H1 (cell line): ENCODE measurements at regions not wholly inside any gene's neighbourhood (a gene's known extent, or its start where the extent isn't known, plus 50 kb on each side); places are given as distances from the start of the nearest gene placed in this dataset.

Experiments
- CTCF ChIA-PET: fragments of 300-600 bp; sonication (Branson Sonifier 250); formaldehyde crosslinking; loops from one replicate; lab custom pipeline; 2021; ENCODE audit not compliant: partially characterized antibody; lab: Charles Lee
- POLR2A ChIA-PET: fragments of 300-600 bp; sonication (Branson Sonifier 250); formaldehyde crosslinking; loops from one replicate; lab custom pipeline; 2021; ENCODE audit warnings: inconsistent platforms; ENCODE audit not compliant: partially characterized antibody; lab: Charles Lee
- DNase-seq, 2 experiments: peaks; one replicate each; pipeline versions ENCODE4 v3.0.0 to v3.0.0-alpha.2; 2010 to 2022; ENCODE audit warnings: low spot score in 2 of 2, low read depth in 1 of 2, mixed read lengths in 1 of 2
- FAIRE-seq: peaks from 2 replicates; lab custom pipeline; 2011; peaks lifted over from hg19 to GRCh38; lab: Jason Lieb, UNC
- H2AFZ ChIP-seq: 2 replicates; pipeline ENCODE4 v1.8.1; 2012; ENCODE audit warnings: low read length, inconsistent platforms
- H2AK5ac ChIP-seq: 2 replicates; pipeline ENCODE4 v1.6.1; 2013; ENCODE audit warnings: low read depth, low read length
- H2BK120ac ChIP-seq: replicated peaks from 2 replicates; pipeline ENCODE3; 2013; ENCODE audit warnings: low read depth, low read length, inconsistent platforms
- H2BK12ac ChIP-seq: 2 replicates; pipeline ENCODE4 v1.6.1; 2013; ENCODE audit warnings: low read depth, low read length
- H2BK15ac ChIP-seq: 2 replicates; pipeline ENCODE4 v1.6.1; 2013; ENCODE audit warnings: low read length
- H2BK20ac ChIP-seq: 2 replicates; pipeline ENCODE4 v1.6.1; 2013; ENCODE audit warnings: low read length
- H2BK5ac ChIP-seq: 2 replicates; pipeline ENCODE4 v1.6.1; 2013; ENCODE audit warnings: low read depth, low read length
- H3K14ac ChIP-seq: 2 replicates; pipeline ENCODE4 v1.6.1; 2013; ENCODE audit warnings: inconsistent platforms; ENCODE audit not compliant: insufficient read length
- H3K18ac ChIP-seq: 2 replicates; pipeline ENCODE4 v1.6.1; 2013; ENCODE audit warnings: low read length; ENCODE audit errors: extremely low read depth
- H3K23ac ChIP-seq: 2 replicates; pipeline ENCODE4 v1.6.1; 2013; ENCODE audit warnings: inconsistent platforms; ENCODE audit not compliant: insufficient read length
- H3K23me2 ChIP-seq: 2 replicates; pipeline ENCODE4 v1.6.1; 2013; ENCODE audit warnings: low read depth, low read length
- H3K27ac ChIP-seq: 2 replicates; pipeline ENCODE4 v1.6.1; 2011; ENCODE audit warnings: low read depth, low read length, inconsistent platforms
- H3K27me3 ChIP-seq, 4 experiments: replicated peaks in 1 of 4; 1 replicate in 1 of 4; 2 replicates in 3 of 4; pipeline versions ENCODE4 v1.6.1 to v1.8.1; 2011 to 2013; ENCODE audit warnings: low read length in 3 of 4, mild to moderate bottlenecking in 3 of 4, inconsistent platforms in 2 of 4, mixed read lengths in 2 of 4, moderate library complexity in 1 of 4; ENCODE audit not compliant: control insufficient read depth in 3 of 4, insufficient read depth in 3 of 4; ENCODE audit errors: extremely low read depth in 1 of 4
- H3K36me3 ChIP-seq, 4 experiments: 2 replicates each; pipeline versions ENCODE4 v1.6.1 to v1.8.1; 2011 to 2013; ENCODE audit warnings: mild to moderate bottlenecking in 4 of 4, low read length in 3 of 4, moderate library complexity in 2 of 4, control low read depth in 1 of 4, inconsistent platforms in 1 of 4; ENCODE audit not compliant: insufficient read depth in 4 of 4, control insufficient read depth in 2 of 4
- H3K4ac ChIP-seq: replicated peaks from 2 replicates; pipeline ENCODE3; 2013; ENCODE audit warnings: low read length, low read depth, mixed read lengths, inconsistent platforms; ENCODE audit not compliant: insufficient read length
- H3K4me1 ChIP-seq, 4 experiments: replicated peaks in 1 of 4; 1 replicate in 1 of 4; 2 replicates in 3 of 4; pipeline versions ENCODE4 v1.6.1 to v1.8.1; 2011 to 2013; ENCODE audit warnings: low read length in 3 of 4, inconsistent platforms in 2 of 4, mixed read lengths in 1 of 4; ENCODE audit not compliant: insufficient read depth in 4 of 4, control insufficient read depth in 3 of 4
- H3K4me2 ChIP-seq, 2 experiments: 2 replicates each; pipeline versions ENCODE4 v1.6.1 to v1.8.1; 2011 to 2013; ENCODE audit warnings: low read depth in 2 of 2, low read length in 2 of 2, control low read depth in 1 of 2, inconsistent platforms in 1 of 2, mild to moderate bottlenecking in 1 of 2; ENCODE audit not compliant: insufficient read depth in 1 of 2
- H3K4me3 ChIP-seq, 4 experiments: fragments of 200-600, 300-600 bp in 1 of 4; sonication (generic), shearing (Covaris generic), sonication (Bioruptor Twin) in 1 of 4; 2 replicates each; pipeline versions ENCODE4 v1.5.1 to v1.8.1; 2011 to 2016; ENCODE audit warnings: low read length in 4 of 4, low read depth in 3 of 4, control low read depth in 2 of 4, inconsistent platforms in 2 of 4, mild to moderate bottlenecking in 2 of 4, mixed read lengths in 1 of 4, moderate library complexity in 1 of 4; ENCODE audit not compliant: insufficient read depth in 2 of 4; ENCODE audit errors: extremely low read depth in 1 of 4
- H3K56ac ChIP-seq: replicated peaks from 2 replicates; pipeline ENCODE3; 2013; ENCODE audit warnings: low read depth, mild to moderate bottlenecking, mixed read lengths, low read length, inconsistent platforms; ENCODE audit not compliant: insufficient read length
- H3K79me1 ChIP-seq: 2 replicates; pipeline ENCODE4 v1.6.1; 2013; ENCODE audit warnings: low read depth, low read length, control low read depth
- H3K79me2 ChIP-seq, 2 experiments: 2 replicates each; pipeline versions ENCODE4 v1.6.1 to v1.8.1; 2012 to 2013; ENCODE audit warnings: low read length in 2 of 2, mild to moderate bottlenecking in 2 of 2, inconsistent platforms in 1 of 2; ENCODE audit not compliant: insufficient read depth in 2 of 2, control insufficient read depth in 1 of 2
- H3K9ac ChIP-seq, 4 experiments: replicated peaks in 1 of 4; 1 replicate in 1 of 4; 2 replicates in 3 of 4; pipeline versions ENCODE4 v1.6.1 to v1.8.1; 2011 to 2013; ENCODE audit warnings: low read depth in 3 of 4, low read length in 3 of 4, control low read depth in 2 of 4, mild to moderate bottlenecking in 2 of 4, moderate library complexity in 2 of 4, inconsistent platforms in 1 of 4; ENCODE audit errors: extremely low read depth in 1 of 4
- H3K9me3 ChIP-seq, 2 experiments: 2 replicates each; pipeline versions ENCODE4 v1.6.1 to v1.8.1; 2012 to 2013; ENCODE audit warnings: mild to moderate bottlenecking in 2 of 2, moderate library complexity in 2 of 2, control low read depth in 1 of 2, inconsistent platforms in 1 of 2, low read depth in 1 of 2, low read length in 1 of 2, mixed read lengths in 1 of 2; ENCODE audit not compliant: insufficient read depth in 2 of 2
- H4K20me1 ChIP-seq, 2 experiments: replicated peaks in 1 of 2; 2 replicates each; pipeline versions ENCODE3 to v1.8.1; 2011 to 2013; ENCODE audit warnings: inconsistent platforms in 2 of 2, low read length in 2 of 2, mild to moderate bottlenecking in 1 of 2; ENCODE audit not compliant: insufficient read depth in 2 of 2, control insufficient read depth in 1 of 2
- H4K5ac ChIP-seq: 2 replicates; pipeline ENCODE4 v1.6.1; 2013; ENCODE audit warnings: low read length, low read depth, mixed read lengths, inconsistent platforms; ENCODE audit not compliant: insufficient read length
- H4K8ac ChIP-seq: 2 replicates; pipeline ENCODE4 v1.8.0; 2013; ENCODE audit warnings: mild to moderate bottlenecking, moderate library complexity, low read length, inconsistent platforms; ENCODE audit not compliant: insufficient read depth; ENCODE audit errors: extremely low read depth
- H4K91ac ChIP-seq: replicated peaks from 2 replicates; pipeline ENCODE3; 2013; ENCODE audit warnings: low read length, mixed read lengths, inconsistent platforms; ENCODE audit not compliant: insufficient read length
- ASH2L ChIP-seq: fragments of 200-600, 300-600 bp; sonication (generic); IDR thresholded peaks from one replicate; pipeline ENCODE4 v1.7.1; 2017; ENCODE audit warnings: low read length
- CBX8 ChIP-seq: fragments of 300-800, 300-1000 bp; sonication (generic); IDR thresholded peaks from 2 replicates; pipeline ENCODE4 v1.7.1; 2016; ENCODE audit warnings: low read depth, low read length, borderline replicate concordance
- EZH2 ChIP-seq: fragments of 200-600 bp; sonication (generic); IDR thresholded peaks from 2 replicates; pipeline ENCODE4 v1.7.1; 2012; ENCODE audit warnings: low read depth, mild to moderate bottlenecking, moderate library complexity, low read length, inconsistent platforms; ENCODE audit not compliant: severe bottlenecking
- FOSL1 ChIP-seq: IDR thresholded peaks from 2 replicates; pipeline ENCODE4 v1.6.1; 2011; ENCODE audit warnings: mild to moderate bottlenecking, low read depth, low read length, moderate library complexity; ENCODE audit not compliant: insufficient read depth
- JUN ChIP-seq: IDR thresholded peaks from 2 replicates; pipeline ENCODE4 v1.6.1; 2011; ENCODE audit warnings: low read depth, mild to moderate bottlenecking, improper control_type of control experiment, low read length
- SP2 ChIP-seq: IDR thresholded peaks from 2 replicates; pipeline ENCODE4 v1.6.1; 2012; ENCODE audit warnings: mild to moderate bottlenecking, low read length, inconsistent platforms
- SP4 ChIP-seq: IDR thresholded peaks from 2 replicates; pipeline ENCODE4 v1.6.1; 2012; ENCODE audit warnings: low read length, inconsistent platforms
- WGBS, 2 experiments: shearing (Covaris generic) in 1 of 2; methylation state at CpG; one replicate each; pipeline versions ENCODE4 v1.1.6 to v1.1.7; 2013 to 2015; ENCODE audit warnings: low lambda C conversion rate in 2 of 2, mixed read lengths in 2 of 2, inconsistent platforms in 1 of 2, low coverage in 1 of 2, missing lambda C conversion rate in 1 of 2; ENCODE audit not compliant: insufficient replicate concordance in 2 of 2, insufficient coverage in 1 of 2, insufficient read length in 1 of 2; ENCODE audit errors: extremely low coverage in 1 of 2, missing lambda C conversion rate in 1 of 2; 5-methylcytosine and 5-hydroxymethylcytosine counted together

- no peak overlapping the region for H2BK120ac ChIP-seq
- TF ChIP-seq SP4 (no peak), JUN (no peak), ASH2L (no peak), CBX8 (no peak), EZH2 (no peak), FOSL1 (no peak), SP2 (no peak)
- no peak overlapping the region for H2BK5ac ChIP-seq
- no peak overlapping the region for H3K23ac ChIP-seq
- H3K4me3 ChIP-seq: no peak overlapping the region
- no peaks in the 10 kb centered on the region for H4K20me1 ChIP-seq
- no peak overlapping the region for H4K5ac ChIP-seq
- FAIRE-seq (no peak), DNase-seq (no peak)
- POLR2A ChIA-PET: no interaction called here
- H3K4me1 ChIP-seq: no peaks in the 10 kb centered on the region
- H3K23me2 ChIP-seq: no peaks in the 10 kb centered on the region
- H2BK20ac ChIP-seq: no peak overlapping the region
- H3K27ac ChIP-seq: no peak overlapping the region
- CTCF ChIA-PET: interaction anchor here (1.7 to 2.0 kb wide), 2 partner anchors 241 to 435 kb away, joined by 4 to 6 read pairs; no protein-coding TSS in a partner anchor
- H4K8ac ChIP-seq: no peak overlapping the region
- H3K4ac ChIP-seq: no peak overlapping the region
- H3K56ac ChIP-seq: no peak overlapping the region
- H3K79me2 ChIP-seq: no peaks in the 10 kb centered on the region
- no peaks in the 10 kb centered on the region for H3K9me3 ChIP-seq
- no peak overlapping the region for H3K18ac ChIP-seq
- H2AK5ac ChIP-seq: no peak overlapping the region
- no peak overlapping the region for H4K91ac ChIP-seq
- no peak overlapping the region for H3K4me2 ChIP-seq
- no peaks in the 10 kb centered on the region for H3K79me1 ChIP-seq
- H2AFZ ChIP-seq: no peak overlapping the region
- H3K27me3 ChIP-seq: no peaks in the 10 kb centered on the region
- H3K36me3 ChIP-seq: no peaks in the 10 kb centered on the region
- H3K9ac ChIP-seq: no peak overlapping the region
- H2BK12ac ChIP-seq: no peak overlapping the region
- H3K14ac ChIP-seq: no peak overlapping the region
- no peak overlapping the region for H2BK15ac ChIP-seq
- WGBS, 2 experiments: 79% methylated on average over 9 of the region's 9 CpGs; no CpG with 5 or more reads in 1 of the 2 experiments
These were observed 117.7 kb upstream of the TP63 start for GRCh38 chr3:189513281-189514117.
